ENCODE measurements at regions not wholly inside any gene's neighbourhood (a gene's known extent, or its start where the extent isn't known, plus 50 kb on each side); places are given as distances from the start of the nearest gene placed in this dataset.

DNA sequence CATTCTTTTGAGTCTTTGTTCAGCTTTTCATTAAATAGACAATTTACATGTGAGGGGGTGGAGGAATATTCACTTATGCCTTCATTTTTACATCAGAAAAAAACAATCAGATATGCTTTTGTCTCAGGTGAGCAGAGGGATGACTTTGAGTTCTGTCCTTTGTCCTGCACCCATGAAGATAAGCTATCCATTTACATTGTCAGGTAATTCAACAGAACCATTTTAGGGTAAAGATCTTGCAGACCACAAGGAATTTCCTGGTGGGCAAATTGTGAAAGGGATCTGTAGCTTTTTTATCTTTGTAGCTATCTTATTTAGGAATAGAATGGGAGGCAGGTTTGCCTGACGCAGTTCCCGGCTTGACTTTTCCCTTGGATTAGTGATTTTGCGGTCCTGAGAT lies 242.7 kb upstream of the IRF2BP2 start:
- TF ChIP-seq, protein P1, sequence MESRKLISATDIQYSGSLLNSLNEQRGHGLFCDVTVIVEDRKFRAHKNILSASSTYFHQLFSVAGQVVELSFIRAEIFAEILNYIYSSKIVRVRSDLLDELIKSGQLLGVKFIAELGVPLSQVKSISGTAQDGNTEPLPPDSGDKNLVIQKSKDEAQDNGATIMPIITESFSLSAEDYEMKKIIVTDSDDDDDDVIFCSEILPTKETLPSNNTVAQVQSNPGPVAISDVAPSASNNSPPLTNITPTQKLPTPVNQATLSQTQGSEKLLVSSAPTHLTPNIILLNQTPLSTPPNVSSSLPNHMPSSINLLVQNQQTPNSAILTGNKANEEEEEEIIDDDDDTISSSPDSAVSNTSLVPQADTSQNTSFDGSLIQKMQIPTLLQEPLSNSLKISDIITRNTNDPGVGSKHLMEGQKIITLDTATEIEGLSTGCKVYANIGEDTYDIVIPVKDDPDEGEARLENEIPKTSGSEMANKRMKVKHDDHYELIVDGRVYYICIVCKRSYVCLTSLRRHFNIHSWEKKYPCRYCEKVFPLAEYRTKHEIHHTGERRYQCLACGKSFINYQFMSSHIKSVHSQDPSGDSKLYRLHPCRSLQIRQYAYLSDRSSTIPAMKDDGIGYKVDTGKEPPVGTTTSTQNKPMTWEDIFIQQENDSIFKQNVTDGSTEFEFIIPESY (IDR thresholded peaks at IDR 0.05; ENCODE audit: borderline replicate concordance, low read depth), result no peak
- TF ChIP-seq, protein P2, sequence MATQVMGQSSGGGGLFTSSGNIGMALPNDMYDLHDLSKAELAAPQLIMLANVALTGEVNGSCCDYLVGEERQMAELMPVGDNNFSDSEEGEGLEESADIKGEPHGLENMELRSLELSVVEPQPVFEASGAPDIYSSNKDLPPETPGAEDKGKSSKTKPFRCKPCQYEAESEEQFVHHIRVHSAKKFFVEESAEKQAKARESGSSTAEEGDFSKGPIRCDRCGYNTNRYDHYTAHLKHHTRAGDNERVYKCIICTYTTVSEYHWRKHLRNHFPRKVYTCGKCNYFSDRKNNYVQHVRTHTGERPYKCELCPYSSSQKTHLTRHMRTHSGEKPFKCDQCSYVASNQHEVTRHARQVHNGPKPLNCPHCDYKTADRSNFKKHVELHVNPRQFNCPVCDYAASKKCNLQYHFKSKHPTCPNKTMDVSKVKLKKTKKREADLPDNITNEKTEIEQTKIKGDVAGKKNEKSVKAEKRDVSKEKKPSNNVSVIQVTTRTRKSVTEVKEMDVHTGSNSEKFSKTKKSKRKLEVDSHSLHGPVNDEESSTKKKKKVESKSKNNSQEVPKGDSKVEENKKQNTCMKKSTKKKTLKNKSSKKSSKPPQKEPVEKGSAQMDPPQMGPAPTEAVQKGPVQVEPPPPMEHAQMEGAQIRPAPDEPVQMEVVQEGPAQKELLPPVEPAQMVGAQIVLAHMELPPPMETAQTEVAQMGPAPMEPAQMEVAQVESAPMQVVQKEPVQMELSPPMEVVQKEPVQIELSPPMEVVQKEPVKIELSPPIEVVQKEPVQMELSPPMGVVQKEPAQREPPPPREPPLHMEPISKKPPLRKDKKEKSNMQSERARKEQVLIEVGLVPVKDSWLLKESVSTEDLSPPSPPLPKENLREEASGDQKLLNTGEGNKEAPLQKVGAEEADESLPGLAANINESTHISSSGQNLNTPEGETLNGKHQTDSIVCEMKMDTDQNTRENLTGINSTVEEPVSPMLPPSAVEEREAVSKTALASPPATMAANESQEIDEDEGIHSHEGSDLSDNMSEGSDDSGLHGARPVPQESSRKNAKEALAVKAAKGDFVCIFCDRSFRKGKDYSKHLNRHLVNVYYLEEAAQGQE (IDR thresholded peaks at IDR 0.05; ENCODE audit: low read depth, low read length), result no peak
- TF ChIP-seq RXRA (IDR thresholded peaks at IDR 0.05; ENCODE audit: borderline replicate concordance, low read depth) (no peak), FOSL2 (IDR thresholded peaks at IDR 0.05; ENCODE audit: borderline replicate concordance, low read depth) (no peak), CHD2 (IDR thresholded peaks at IDR 0.05; ENCODE audit: low read length, partially characterized antibody) (no peak), POLR2AphosphoS5 (IDR thresholded peaks at IDR 0.05; ENCODE audit: low read depth, low read length) (no peak), RCOR1 (IDR thresholded peaks at IDR 0.05; ENCODE audit: low read length) (no peak), ELF1 (IDR thresholded peaks at IDR 0.05) (no peak)
- TF ChIP-seq, protein P3, sequence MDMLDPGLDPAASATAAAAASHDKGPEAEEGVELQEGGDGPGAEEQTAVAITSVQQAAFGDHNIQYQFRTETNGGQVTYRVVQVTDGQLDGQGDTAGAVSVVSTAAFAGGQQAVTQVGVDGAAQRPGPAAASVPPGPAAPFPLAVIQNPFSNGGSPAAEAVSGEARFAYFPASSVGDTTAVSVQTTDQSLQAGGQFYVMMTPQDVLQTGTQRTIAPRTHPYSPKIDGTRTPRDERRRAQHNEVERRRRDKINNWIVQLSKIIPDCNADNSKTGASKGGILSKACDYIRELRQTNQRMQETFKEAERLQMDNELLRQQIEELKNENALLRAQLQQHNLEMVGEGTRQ (IDR thresholded peaks at IDR 0.05; ENCODE audit: borderline replicate concordance, low read depth, low read length), result no peak
- POLR2A ChIA-PET, result no interaction called here
- Histone ChIP-seq H2AFZ (ENCODE audit: low read depth) (0 out of 2 replicates have a peak overlapping the region, but pooled peaks have one; percentile 44), H3K4me2 (no peak overlapping the region), H3K36me3 (replicated peaks in 1 of 2; ENCODE audit: control insufficient read depth in 1 of 2, insufficient read depth in 2 of 2, low read length in 1 of 2) (no peaks in the 10 kb centered on the region), H3K9ac (no peak overlapping the region), H3K4me3 (ENCODE audit: low read depth in 2 of 2, low read length in 1 of 2) (no peak overlapping the region), H4K20me1 (ENCODE audit: insufficient read depth) (no peaks in the 10 kb centered on the region), H3K9me3 (no peaks in the 10 kb centered on the region), H3K4me1 (ENCODE audit: control insufficient read depth in 1 of 2, insufficient read depth in 2 of 2, low read depth in 1 of 2, low read length in 1 of 2) (peaks cover 8 to 20% of the 10 kb centered on the region in 2 experiments; a peak in 2 of 4 replicates), H3K27me3 (ENCODE audit: insufficient read depth) (no peaks in the 10 kb centered on the region), H3K27ac (ENCODE audit: low read depth in 2 of 2, low read length in 1 of 2) (no peak overlapping the region), H3K79me2 (ENCODE audit: insufficient read depth) (no peaks in the 10 kb centered on the region), H3F3A (replicated peaks; ENCODE audit: insufficient read depth) (peaks cover 25% of the 10 kb centered on the region), H3K9me2 (no peaks in the 10 kb centered on the region)
- CTCF ChIA-PET, result no interaction called here
- WGBS (ENCODE audit: low lambda C conversion rate), result 98% methylated on average over 3 of the region's 3 CpGs
- no peak for DNase-seq

All from SK-N-SH (cell line).